ENCODE measurements at regions not wholly inside any gene's neighbourhood (a gene's known extent, or its start where the extent isn't known, plus 50 kb on each side); places are given as distances from the start of the nearest gene placed in this dataset.

- Mint-ChIP-seq H3K9me3 (peaks cover 15% of the 10 kb centered on the region), H3K27me3 (ENCODE audit: insufficient read depth, low read depth) (peaks cover 2% of the 10 kb centered on the region), H3K4me3 (no peak overlapping the region), H3K27ac (no peak overlapping the region), H3K36me3 (no peaks in the 10 kb centered on the region), H3K4me1 (peaks cover 17% of the 10 kb centered on the region)
- Histone ChIP-seq H3K9me3 (ENCODE audit: low read depth) (no peaks in the 10 kb centered on the region), H3K4me3 (no peak overlapping the region), H3K27me3 (no peaks in the 10 kb centered on the region), H3K36me3 (no peaks in the 10 kb centered on the region), H3K4me1 (no peaks in the 10 kb centered on the region), H4K20me1 (ENCODE audit: low read depth) (no peaks in the 10 kb centered on the region), H3K4me2 (no peak overlapping the region), H3F3A (ENCODE audit: low read depth) (no peaks in the 10 kb centered on the region), H3K9ac (no peak overlapping the region), H3K79me2 (ENCODE audit: low read depth) (no peaks in the 10 kb centered on the region), H3K27ac (no peak overlapping the region), H2AFZ (replicated peaks) (peak overlapping the region; percentile 61)
- TF ChIP-seq EZH2 (IDR thresholded peaks at IDR 0.05) (no peak), CTCF (IDR thresholded peaks at IDR 0.05) (no peak), EZH2phosphoT487 (IDR thresholded peaks at IDR 0.05) (no peak)
- no peak for DNase-seq (ENCODE audit: low spot score)
These were observed 372.8 kb upstream of the CELF2 start for GRCh38 chr10:10644676-10645385.

GRCh38 chr10:10647331-10647730, 370.3 kb upstream of the CELF2 start:
- Histone ChIP-seq H3K36me3 (no peaks in the 10 kb centered on the region), H3K4me2 (no peak overlapping the region), H3K4me1 (no peaks in the 10 kb centered on the region), H4K20me1 (ENCODE audit: low read depth) (no peaks in the 10 kb centered on the region), H3K9me3 (ENCODE audit: low read depth) (no peaks in the 10 kb centered on the region), H3K79me2 (ENCODE audit: low read depth) (no peaks in the 10 kb centered on the region), H2AFZ (replicated peaks) (no peak overlapping the region), H3K9ac (no peak overlapping the region), H3K27me3 (no peaks in the 10 kb centered on the region), H3F3A (ENCODE audit: low read depth) (no peaks in the 10 kb centered on the region), H3K4me3 (no peak overlapping the region), H3K27ac (no peak overlapping the region)
- no peak for DNase-seq (ENCODE audit: low spot score)
- no peaks in the 10 kb centered on the region for H3K36me3 Mint-ChIP-seq
- peaks cover 2% of the 10 kb centered on the region for H3K27me3 Mint-ChIP-seq (ENCODE audit: insufficient read depth, low read depth)
- H3K4me1 Mint-ChIP-seq = peaks cover 14% of the 10 kb centered on the region
- TF ChIP-seq EZH2phosphoT487 (IDR thresholded peaks at IDR 0.05) = no peak
- TF ChIP-seq CTCF (IDR thresholded peaks at IDR 0.05) = no peak
- no peak for TF ChIP-seq EZH2 (IDR thresholded peaks at IDR 0.05)
- H3K4me3 Mint-ChIP-seq = no peak overlapping the region
- H3K27ac Mint-ChIP-seq = no peak overlapping the region
- H3K9me3 Mint-ChIP-seq = peaks cover 21% of the 10 kb centered on the region

- H3K27ac Mint-ChIP-seq = no peak overlapping the region
- H3K36me3 ChIP-seq = no peaks in the 10 kb centered on the region
- H3K4me1 ChIP-seq = no peaks in the 10 kb centered on the region
These were observed 360.4 kb upstream of the CELF2 start for GRCh38 chr10:10657139-10657760.

More at GRCh38 chr10:10657139-10657760, 360.4 kb upstream of the CELF2 start:
- Mint-ChIP-seq H3K9me3 (peaks cover 10% of the 10 kb centered on the region), H3K4me3 (no peak overlapping the region), H3K4me1 (peaks cover 11% of the 10 kb centered on the region), H3K27me3 (ENCODE audit: insufficient read depth, low read depth) (peaks cover 2% of the 10 kb centered on the region), H3K36me3 (peaks cover 2% of the 10 kb centered on the region)
- Histone ChIP-seq H3K27ac (no peak overlapping the region), H3K9me3 (ENCODE audit: low read depth) (no peaks in the 10 kb centered on the region), H4K20me1 (ENCODE audit: low read depth) (no peaks in the 10 kb centered on the region), H2AFZ (replicated peaks) (no peak overlapping the region), H3K9ac (no peak overlapping the region), H3K27me3 (no peaks in the 10 kb centered on the region), H3K4me2 (no peak overlapping the region), H3F3A (ENCODE audit: low read depth) (no peaks in the 10 kb centered on the region), H3K4me3 (no peak overlapping the region), H3K79me2 (ENCODE audit: low read depth) (no peaks in the 10 kb centered on the region)
- no peak for DNase-seq (ENCODE audit: low spot score)
- no peak for TF ChIP-seq CTCF (IDR thresholded peaks at IDR 0.05)
- TF ChIP-seq EZH2 (IDR thresholded peaks at IDR 0.05) = no peak

All from neural progenitor cell (in vitro differentiated cells).